ENCODE measurements at regions not wholly inside any gene's neighbourhood (a gene's known extent, or its start where the extent isn't known, plus 50 kb on each side); places are given as distances from the start of the nearest gene placed in this dataset.

- no peak for TF ChIP-seq CTCF (IDR thresholded peaks at IDR 0.05; ENCODE audit: low read depth, low read length)
- DNase-seq (ENCODE audit: low read depth in 2 of 2), result no peak
- H3K4me3 ChIP-seq (replicated peaks in 1 of 2; ENCODE audit: low read depth in 2 of 2, low read length in 2 of 2), result no peak overlapping the region
Observed at GRCh38 chr6:130524552-130524951, 158.7 kb downstream of the TMEM200A start.

GRCh38 chr6:130525408-130525807 lies 159.6 kb downstream of the TMEM200A start:
- TF ChIP-seq CTCF (IDR thresholded peaks at IDR 0.05; ENCODE audit: low read depth, low read length), result no peak
- H3K4me3 ChIP-seq (replicated peaks in 1 of 2; ENCODE audit: low read depth in 2 of 2, low read length in 2 of 2), result no peak overlapping the region
- DNase-seq (ENCODE audit: low read depth in 2 of 2), result no peak

- no peak overlapping the region for H3K4me3 ChIP-seq (replicated peaks in 1 of 2; ENCODE audit: low read depth in 2 of 2, low read length in 2 of 2)
- DNase-seq (ENCODE audit: low read depth in 2 of 2), result no peak
- TF ChIP-seq CTCF (IDR thresholded peaks at IDR 0.05; ENCODE audit: low read depth, low read length), result no peak
Observed at GRCh38 chr6:130526466-130526865, 160.6 kb downstream of the TMEM200A start.

GRCh38 chr6:130527173-130527572 lies 161.4 kb downstream of the TMEM200A start:
- no peak for TF ChIP-seq CTCF (IDR thresholded peaks at IDR 0.05; ENCODE audit: low read depth, low read length)
- DNase-seq (ENCODE audit: low read depth in 2 of 2), result no peak
- no peak overlapping the region for H3K4me3 ChIP-seq (replicated peaks in 1 of 2; ENCODE audit: low read depth in 2 of 2, low read length in 2 of 2)

- no peak overlapping the region for H3K4me3 ChIP-seq (replicated peaks in 1 of 2; ENCODE audit: low read depth in 2 of 2, low read length in 2 of 2)
- no peak for DNase-seq (ENCODE audit: low read depth in 2 of 2)
- TF ChIP-seq CTCF (IDR thresholded peaks at IDR 0.05; ENCODE audit: low read depth, low read length), result no peak
Observed at GRCh38 chr6:130529569-130530149, 163.8 kb downstream of the TMEM200A start.

- DNase-seq (ENCODE audit: low read depth in 2 of 2), result no peak
Observed at GRCh38 chr6:130534627-130535026, 168.8 kb downstream of the TMEM200A start.

More at GRCh38 chr6:130534627-130535026, 168.8 kb downstream of the TMEM200A start:
- no peak overlapping the region for H3K4me3 ChIP-seq (replicated peaks in 1 of 2; ENCODE audit: low read depth in 2 of 2, low read length in 2 of 2)
- TF ChIP-seq CTCF (IDR thresholded peaks at IDR 0.05; ENCODE audit: low read depth, low read length), result no peak

All from cardiac fibroblast (primary cell).